ENCODE measurements at regions not wholly inside any gene's neighbourhood (a gene's known extent, or its start where the extent isn't known, plus 50 kb on each side); places are given as distances from the start of the nearest gene placed in this dataset.

DNA sequence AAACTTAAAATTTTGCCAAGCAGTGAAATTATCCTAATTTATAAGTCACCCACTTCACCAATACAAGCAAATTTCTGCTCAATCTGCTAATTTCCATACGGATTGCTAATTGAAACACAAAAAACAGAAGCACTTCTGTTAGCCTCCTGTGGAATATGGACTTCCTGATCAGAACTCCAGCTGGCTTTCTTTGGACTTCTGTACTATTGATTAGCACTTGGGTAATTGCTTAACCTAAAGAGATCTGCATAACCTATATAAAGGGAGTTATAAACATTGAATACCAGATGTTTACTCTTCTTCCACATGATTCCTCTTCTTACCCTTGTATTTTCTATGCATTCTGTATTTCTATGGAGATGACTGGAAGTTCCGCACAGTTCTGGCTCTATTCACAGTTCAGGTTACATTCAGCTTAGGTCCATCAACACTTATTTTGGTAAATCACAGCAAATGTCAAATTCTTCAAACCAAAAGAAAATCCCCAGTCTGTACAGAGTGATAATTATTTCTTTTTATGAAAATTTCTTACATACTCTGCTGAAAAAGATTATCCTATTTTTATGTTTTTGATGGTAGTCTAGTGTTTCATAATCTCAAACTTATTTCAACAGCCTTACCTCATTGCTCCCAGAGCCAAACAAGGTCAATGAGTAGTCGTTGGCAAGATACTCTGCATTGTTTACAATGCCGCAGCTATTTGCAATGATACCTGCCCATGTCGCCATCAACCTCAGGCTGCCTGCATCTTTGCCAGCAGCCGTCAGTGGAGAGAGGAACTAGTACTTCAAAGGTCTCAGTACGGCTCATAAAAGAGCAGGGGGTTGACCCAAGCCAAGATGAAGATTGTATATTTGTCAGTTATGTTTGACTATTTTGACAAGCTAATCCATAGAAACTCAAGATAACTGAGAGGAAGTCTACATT, 225.6 kb downstream of the AHR start (continued):
- TF ChIP-seq, protein P1, sequence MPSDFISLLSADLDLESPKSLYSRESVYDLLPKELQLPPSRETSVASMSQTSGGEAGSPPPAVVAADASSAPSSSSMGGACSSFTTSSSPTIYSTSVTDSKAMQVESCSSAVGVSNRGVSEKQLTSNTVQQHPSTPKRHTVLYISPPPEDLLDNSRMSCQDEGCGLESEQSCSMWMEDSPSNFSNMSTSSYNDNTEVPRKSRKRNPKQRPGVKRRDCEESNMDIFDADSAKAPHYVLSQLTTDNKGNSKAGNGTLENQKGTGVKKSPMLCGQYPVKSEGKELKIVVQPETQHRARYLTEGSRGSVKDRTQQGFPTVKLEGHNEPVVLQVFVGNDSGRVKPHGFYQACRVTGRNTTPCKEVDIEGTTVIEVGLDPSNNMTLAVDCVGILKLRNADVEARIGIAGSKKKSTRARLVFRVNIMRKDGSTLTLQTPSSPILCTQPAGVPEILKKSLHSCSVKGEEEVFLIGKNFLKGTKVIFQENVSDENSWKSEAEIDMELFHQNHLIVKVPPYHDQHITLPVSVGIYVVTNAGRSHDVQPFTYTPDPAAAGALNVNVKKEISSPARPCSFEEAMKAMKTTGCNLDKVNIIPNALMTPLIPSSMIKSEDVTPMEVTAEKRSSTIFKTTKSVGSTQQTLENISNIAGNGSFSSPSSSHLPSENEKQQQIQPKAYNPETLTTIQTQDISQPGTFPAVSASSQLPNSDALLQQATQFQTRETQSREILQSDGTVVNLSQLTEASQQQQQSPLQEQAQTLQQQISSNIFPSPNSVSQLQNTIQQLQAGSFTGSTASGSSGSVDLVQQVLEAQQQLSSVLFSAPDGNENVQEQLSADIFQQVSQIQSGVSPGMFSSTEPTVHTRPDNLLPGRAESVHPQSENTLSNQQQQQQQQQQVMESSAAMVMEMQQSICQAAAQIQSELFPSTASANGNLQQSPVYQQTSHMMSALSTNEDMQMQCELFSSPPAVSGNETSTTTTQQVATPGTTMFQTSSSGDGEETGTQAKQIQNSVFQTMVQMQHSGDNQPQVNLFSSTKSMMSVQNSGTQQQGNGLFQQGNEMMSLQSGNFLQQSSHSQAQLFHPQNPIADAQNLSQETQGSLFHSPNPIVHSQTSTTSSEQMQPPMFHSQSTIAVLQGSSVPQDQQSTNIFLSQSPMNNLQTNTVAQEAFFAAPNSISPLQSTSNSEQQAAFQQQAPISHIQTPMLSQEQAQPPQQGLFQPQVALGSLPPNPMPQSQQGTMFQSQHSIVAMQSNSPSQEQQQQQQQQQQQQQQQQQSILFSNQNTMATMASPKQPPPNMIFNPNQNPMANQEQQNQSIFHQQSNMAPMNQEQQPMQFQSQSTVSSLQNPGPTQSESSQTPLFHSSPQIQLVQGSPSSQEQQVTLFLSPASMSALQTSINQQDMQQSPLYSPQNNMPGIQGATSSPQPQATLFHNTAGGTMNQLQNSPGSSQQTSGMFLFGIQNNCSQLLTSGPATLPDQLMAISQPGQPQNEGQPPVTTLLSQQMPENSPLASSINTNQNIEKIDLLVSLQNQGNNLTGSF (CRISPR knock-in tag; IDR thresholded peaks at IDR 0.05), result no peak
- no peak for TF ChIP-seq HOXA5 (CRISPR knock-in tag; IDR thresholded peaks at IDR 0.05)
- TF ChIP-seq ZNF644 (CRISPR knock-in tag; IDR thresholded peaks at IDR 0.05; ENCODE audit: low read depth), result peak; percentile 91
- TF ChIP-seq, protein P2, sequence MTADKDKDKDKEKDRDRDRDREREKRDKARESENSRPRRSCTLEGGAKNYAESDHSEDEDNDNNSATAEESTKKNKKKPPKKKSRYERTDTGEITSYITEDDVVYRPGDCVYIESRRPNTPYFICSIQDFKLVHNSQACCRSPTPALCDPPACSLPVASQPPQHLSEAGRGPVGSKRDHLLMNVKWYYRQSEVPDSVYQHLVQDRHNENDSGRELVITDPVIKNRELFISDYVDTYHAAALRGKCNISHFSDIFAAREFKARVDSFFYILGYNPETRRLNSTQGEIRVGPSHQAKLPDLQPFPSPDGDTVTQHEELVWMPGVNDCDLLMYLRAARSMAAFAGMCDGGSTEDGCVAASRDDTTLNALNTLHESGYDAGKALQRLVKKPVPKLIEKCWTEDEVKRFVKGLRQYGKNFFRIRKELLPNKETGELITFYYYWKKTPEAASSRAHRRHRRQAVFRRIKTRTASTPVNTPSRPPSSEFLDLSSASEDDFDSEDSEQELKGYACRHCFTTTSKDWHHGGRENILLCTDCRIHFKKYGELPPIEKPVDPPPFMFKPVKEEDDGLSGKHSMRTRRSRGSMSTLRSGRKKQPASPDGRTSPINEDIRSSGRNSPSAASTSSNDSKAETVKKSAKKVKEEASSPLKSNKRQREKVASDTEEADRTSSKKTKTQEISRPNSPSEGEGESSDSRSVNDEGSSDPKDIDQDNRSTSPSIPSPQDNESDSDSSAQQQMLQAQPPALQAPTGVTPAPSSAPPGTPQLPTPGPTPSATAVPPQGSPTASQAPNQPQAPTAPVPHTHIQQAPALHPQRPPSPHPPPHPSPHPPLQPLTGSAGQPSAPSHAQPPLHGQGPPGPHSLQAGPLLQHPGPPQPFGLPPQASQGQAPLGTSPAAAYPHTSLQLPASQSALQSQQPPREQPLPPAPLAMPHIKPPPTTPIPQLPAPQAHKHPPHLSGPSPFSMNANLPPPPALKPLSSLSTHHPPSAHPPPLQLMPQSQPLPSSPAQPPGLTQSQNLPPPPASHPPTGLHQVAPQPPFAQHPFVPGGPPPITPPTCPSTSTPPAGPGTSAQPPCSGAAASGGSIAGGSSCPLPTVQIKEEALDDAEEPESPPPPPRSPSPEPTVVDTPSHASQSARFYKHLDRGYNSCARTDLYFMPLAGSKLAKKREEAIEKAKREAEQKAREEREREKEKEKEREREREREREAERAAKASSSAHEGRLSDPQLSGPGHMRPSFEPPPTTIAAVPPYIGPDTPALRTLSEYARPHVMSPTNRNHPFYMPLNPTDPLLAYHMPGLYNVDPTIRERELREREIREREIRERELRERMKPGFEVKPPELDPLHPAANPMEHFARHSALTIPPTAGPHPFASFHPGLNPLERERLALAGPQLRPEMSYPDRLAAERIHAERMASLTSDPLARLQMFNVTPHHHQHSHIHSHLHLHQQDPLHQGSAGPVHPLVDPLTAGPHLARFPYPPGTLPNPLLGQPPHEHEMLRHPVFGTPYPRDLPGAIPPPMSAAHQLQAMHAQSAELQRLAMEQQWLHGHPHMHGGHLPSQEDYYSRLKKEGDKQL (CRISPR knock-in tag; IDR thresholded peaks at IDR 0.05; ENCODE audit: low read depth), result no peak
- no peak for TF ChIP-seq ZNF878 (CRISPR knock-in tag; IDR thresholded peaks at IDR 0.05)
- no peak for TF ChIP-seq LCORL (IDR thresholded peaks at IDR 0.05)
- TF ChIP-seq LCORL (CRISPR knock-in tag; IDR thresholded peaks at IDR 0.05), result no peak
- no peak for TF ChIP-seq SMAD3 (CRISPR knock-in tag; IDR thresholded peaks at IDR 0.05)
- TF ChIP-seq, protein P3, sequence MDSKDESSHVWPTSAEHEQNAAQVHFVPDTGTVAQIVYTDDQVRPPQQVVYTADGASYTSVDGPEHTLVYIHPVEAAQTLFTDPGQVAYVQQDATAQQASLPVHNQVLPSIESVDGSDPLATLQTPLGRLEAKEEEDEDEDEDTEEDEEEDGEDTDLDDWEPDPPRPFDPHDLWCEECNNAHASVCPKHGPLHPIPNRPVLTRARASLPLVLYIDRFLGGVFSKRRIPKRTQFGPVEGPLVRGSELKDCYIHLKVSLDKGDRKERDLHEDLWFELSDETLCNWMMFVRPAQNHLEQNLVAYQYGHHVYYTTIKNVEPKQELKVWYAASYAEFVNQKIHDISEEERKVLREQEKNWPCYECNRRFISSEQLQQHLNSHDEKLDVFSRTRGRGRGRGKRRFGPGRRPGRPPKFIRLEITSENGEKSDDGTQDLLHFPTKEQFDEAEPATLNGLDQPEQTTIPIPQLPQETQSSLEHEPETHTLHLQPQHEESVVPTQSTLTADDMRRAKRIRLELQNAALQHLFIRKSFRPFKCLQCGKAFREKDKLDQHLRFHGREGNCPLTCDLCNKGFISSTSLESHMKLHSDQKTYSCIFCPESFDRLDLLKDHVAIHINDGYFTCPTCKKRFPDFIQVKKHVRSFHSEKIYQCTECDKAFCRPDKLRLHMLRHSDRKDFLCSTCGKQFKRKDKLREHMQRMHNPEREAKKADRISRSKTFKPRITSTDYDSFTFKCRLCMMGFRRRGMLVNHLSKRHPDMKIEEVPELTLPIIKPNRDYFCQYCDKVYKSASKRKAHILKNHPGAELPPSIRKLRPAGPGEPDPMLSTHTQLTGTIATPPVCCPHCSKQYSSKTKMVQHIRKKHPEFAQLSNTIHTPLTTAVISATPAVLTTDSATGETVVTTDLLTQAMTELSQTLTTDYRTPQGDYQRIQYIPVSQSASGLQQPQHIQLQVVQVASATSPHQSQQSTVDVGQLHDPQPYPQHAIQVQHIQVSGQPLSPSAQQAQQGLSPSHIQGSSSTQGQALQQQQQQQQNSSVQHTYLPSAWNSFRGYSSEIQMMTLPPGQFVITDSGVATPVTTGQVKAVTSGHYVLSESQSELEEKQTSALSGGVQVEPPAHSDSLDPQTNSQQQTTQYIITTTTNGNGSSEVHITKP (CRISPR knock-in tag; IDR thresholded peaks at IDR 0.05; ENCODE audit: low read depth), result no peak
- no peak for TF ChIP-seq ZNF451 (CRISPR knock-in tag; IDR thresholded peaks at IDR 0.05)
- TF ChIP-seq, protein P4, sequence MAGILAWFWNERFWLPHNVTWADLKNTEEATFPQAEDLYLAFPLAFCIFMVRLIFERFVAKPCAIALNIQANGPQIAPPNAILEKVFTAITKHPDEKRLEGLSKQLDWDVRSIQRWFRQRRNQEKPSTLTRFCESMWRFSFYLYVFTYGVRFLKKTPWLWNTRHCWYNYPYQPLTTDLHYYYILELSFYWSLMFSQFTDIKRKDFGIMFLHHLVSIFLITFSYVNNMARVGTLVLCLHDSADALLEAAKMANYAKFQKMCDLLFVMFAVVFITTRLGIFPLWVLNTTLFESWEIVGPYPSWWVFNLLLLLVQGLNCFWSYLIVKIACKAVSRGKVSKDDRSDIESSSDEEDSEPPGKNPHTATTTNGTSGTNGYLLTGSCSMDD (CRISPR knock-in tag; IDR thresholded peaks at IDR 0.05), result no peak
- TF ChIP-seq CBX1 (IDR thresholded peaks at IDR 0.05; ENCODE audit: low read depth), result no peak
- TF ChIP-seq ZNF331 (CRISPR knock-in tag; IDR thresholded peaks at IDR 0.05), result no peak
- TF ChIP-seq NR2F6 (IDR thresholded peaks at IDR 0.05), result no peak
- TF ChIP-seq NR2F6 (CRISPR knock-in tag; IDR thresholded peaks at IDR 0.05), result no peak

All from HepG2 (cell line).